Activated T-helper 17 cell treated with anti-CD3 and anti-CD28 coated beads, Interleukin-2, amount 50 U/mL, for 72 hours (primary cell): ENCODE measurements at regions not wholly inside any gene's neighbourhood (a gene's known extent, or its start where the extent isn't known, plus 50 kb on each side); places are given as distances from the start of the nearest gene placed in this dataset.
"Not testable (repeated sequence)": the region's sequence is repeated elsewhere in the genome, so short reads cannot be mapped to it uniquely, and the experiment has no call there.

ENCODE experiments used
- ATAC-seq: fragments of 150-1000 bp; cut with Tn5 transposase; replicated peaks from 2 replicates; pipeline ENCODE4 v1.10.0; 2021; ENCODE audit warnings: mild to moderate bottlenecking, moderate library complexity
- H3K27ac Mint-ChIP-seq: one replicate; pipeline ENCODE4 v1.8.0; 2022; ENCODE audit warnings: mixed read lengths
- H3K27me3 Mint-ChIP-seq: one replicate; pipeline ENCODE4 v1.8.0; 2022; ENCODE audit warnings: mixed read lengths
- H3K36me3 Mint-ChIP-seq: one replicate; pipeline ENCODE4 v1.8.0; 2022; ENCODE audit warnings: low read depth, mild to moderate bottlenecking, mixed read lengths
- H3K4me1 Mint-ChIP-seq: one replicate; pipeline ENCODE4 v1.8.0; 2022; ENCODE audit warnings: mixed read lengths
- H3K4me3 Mint-ChIP-seq: one replicate; pipeline ENCODE4 v1.8.0; 2022; ENCODE audit warnings: mild to moderate bottlenecking, mixed read lengths
- H3K9me3 Mint-ChIP-seq: one replicate; pipeline ENCODE4 v1.8.0; 2022; ENCODE audit warnings: mixed read lengths

GRCh38 chrX:88101968-88102367 is 584.4 kb downstream of the KLHL4 start:
- Mint-ChIP-seq H3K27ac (no peak overlapping the region), H3K36me3 (no peaks in the 10 kb centered on the region), H3K4me1 (no peaks in the 10 kb centered on the region), H3K9me3 (no peaks in the 10 kb centered on the region), H3K27me3 (no peaks in the 10 kb centered on the region), H3K4me3 (no peak overlapping the region)
- no peak for ATAC-seq

DNA sequence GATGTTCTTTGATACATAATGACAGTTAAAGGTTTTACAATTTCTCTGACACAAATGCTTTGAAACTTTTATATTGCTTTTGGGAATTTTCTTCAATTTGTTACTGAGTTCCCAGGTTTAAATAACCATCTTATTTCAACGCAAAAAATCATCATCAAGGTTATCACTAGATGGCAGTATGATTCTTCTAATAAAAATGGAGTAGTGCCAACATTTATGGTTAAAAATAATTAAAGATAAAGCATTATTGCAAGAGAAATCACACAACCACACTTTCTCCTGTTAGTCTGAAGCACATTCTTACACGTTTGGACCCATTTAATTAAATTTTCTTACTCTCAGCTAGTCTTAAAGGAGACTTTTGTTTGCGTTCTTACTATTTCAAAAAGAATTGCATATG is 611.3 kb upstream of the CPXCR1 start:
- H3K9me3 Mint-ChIP-seq: no peaks in the 10 kb centered on the region
- no peaks in the 10 kb centered on the region for H3K27me3 Mint-ChIP-seq
- H3K4me3 Mint-ChIP-seq: no peak overlapping the region
- no peaks in the 10 kb centered on the region for H3K36me3 Mint-ChIP-seq
- H3K27ac Mint-ChIP-seq: no peak overlapping the region
- no peak for ATAC-seq
- H3K4me1 Mint-ChIP-seq: no peaks in the 10 kb centered on the region

GRCh38 chrX:88136328-88136727 is 610.7 kb upstream of the CPXCR1 start:
- no peak overlapping the region for H3K27ac Mint-ChIP-seq
- no peaks in the 10 kb centered on the region for H3K36me3 Mint-ChIP-seq
- no peak for ATAC-seq
- H3K27me3 Mint-ChIP-seq: no peaks in the 10 kb centered on the region
- no peaks in the 10 kb centered on the region for H3K9me3 Mint-ChIP-seq
- H3K4me1 Mint-ChIP-seq: no peaks in the 10 kb centered on the region
- H3K4me3 Mint-ChIP-seq: no peak overlapping the region

DNA sequence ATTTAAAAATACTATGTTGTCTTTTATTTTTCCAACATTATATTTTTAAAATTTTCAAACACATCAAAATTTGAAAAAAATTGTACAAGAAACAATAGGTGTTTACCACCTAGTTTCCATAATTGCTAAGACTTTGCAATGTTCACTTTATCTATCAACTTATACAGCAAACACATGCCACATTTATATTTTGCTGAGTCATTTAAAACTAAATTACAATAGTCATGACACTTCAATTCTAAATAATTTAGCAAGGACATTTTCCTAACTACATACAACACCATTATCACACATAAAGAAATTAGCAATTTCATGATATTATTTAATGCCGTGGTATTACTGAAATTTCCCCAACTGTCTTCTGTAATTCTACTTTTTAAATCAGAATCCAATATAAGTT is 600.4 kb upstream of the CPXCR1 start:
- H3K4me3 Mint-ChIP-seq: no peak overlapping the region
- no peaks in the 10 kb centered on the region for H3K27me3 Mint-ChIP-seq
- no peaks in the 10 kb centered on the region for H3K4me1 Mint-ChIP-seq
- H3K9me3 Mint-ChIP-seq: no peaks in the 10 kb centered on the region
- H3K27ac Mint-ChIP-seq: no peak overlapping the region
- no peaks in the 10 kb centered on the region for H3K36me3 Mint-ChIP-seq
- ATAC-seq: no peak

DNA sequence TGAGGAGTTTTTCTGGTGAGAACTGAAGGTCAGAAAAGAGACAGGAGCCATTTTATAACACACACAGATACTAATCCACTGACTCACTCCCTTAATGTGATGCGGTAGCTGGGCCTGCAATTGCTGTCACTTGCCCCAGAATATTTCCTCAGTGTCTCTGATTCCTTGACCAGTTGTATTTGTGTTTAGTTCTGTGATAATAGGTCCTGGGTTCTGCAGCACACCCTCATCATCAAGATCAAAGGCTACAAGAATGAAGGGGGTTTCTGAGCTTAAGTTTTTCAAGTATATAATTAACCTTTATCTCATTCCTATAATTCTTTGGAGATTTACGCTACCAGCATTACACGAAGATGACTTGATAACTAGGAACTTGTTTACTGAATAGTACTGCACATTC is 576.5 kb upstream of the CPXCR1 start:
- Mint-ChIP-seq H3K27me3 (no peaks in the 10 kb centered on the region), H3K27ac (no peak overlapping the region), H3K9me3 (peaks cover 9% of the 10 kb centered on the region), H3K4me3 (no peak overlapping the region), H3K4me1 (no peaks in the 10 kb centered on the region), H3K36me3 (no peaks in the 10 kb centered on the region)
- ATAC-seq: no peak

DNA sequence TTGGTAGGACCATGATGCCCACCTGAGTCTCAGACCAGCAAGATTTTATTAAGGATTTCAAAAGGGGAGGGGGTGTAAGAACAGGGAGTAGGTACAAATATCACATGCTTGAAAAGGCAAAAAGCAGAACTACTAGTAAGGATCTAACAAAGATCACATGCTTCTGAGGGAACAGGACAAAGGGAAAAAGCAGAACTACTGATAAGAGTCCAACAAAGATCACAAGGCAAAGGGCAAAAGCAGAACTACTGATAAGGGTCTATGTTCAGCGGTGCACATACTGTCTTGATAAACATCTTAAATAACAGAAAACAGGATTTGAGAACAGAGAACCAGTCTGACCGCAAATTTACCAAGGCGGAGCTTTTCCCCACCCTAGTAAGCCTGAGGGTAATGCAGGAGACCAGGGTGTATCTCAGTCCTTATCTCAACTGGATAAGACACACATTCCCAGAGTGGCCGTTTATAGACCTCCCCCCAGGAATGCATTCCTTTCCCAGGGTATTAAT is 573.0 kb upstream of the CPXCR1 start:
- H3K27me3 Mint-ChIP-seq, H3K27ac Mint-ChIP-seq, H3K4me1 Mint-ChIP-seq, H3K9me3 Mint-ChIP-seq, ATAC-seq, H3K36me3 Mint-ChIP-seq, H3K4me3 Mint-ChIP-seq: not testable (repeated sequence)

DNA sequence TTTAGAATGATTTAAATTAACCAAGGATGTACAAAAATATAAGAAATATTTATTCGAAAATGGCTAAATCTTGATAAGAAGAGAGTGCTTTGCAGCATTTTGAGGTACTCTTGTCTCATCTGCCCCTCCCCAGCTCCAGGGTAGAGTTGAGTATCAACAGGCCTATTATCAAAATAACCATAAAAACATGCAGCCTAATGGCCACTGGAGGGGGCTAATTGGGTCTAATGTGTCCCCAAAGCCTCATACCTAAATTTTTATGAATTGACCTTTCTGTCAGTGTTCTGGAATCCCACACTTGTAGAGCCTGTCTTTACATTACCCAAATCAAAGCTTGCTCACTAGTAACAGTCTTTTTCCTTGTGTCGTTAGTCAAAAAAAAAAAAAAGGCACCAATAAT is 544.9 kb upstream of the CPXCR1 start:
- H3K4me1 Mint-ChIP-seq: no peaks in the 10 kb centered on the region
- H3K9me3 Mint-ChIP-seq: no peaks in the 10 kb centered on the region
- no peaks in the 10 kb centered on the region for H3K36me3 Mint-ChIP-seq
- ATAC-seq: no peak
- no peak overlapping the region for H3K4me3 Mint-ChIP-seq
- no peaks in the 10 kb centered on the region for H3K27me3 Mint-ChIP-seq
- no peak overlapping the region for H3K27ac Mint-ChIP-seq

GRCh38 chrX:88244066-88244465 is 503.0 kb upstream of the CPXCR1 start:
- no peaks in the 10 kb centered on the region for H3K36me3 Mint-ChIP-seq
- H3K9me3 Mint-ChIP-seq: peaks cover 4% of the 10 kb centered on the region
- no peak overlapping the region for H3K4me3 Mint-ChIP-seq
- ATAC-seq: no peak
- no peaks in the 10 kb centered on the region for H3K4me1 Mint-ChIP-seq
- H3K27me3 Mint-ChIP-seq: no peaks in the 10 kb centered on the region
- no peak overlapping the region for H3K27ac Mint-ChIP-seq

- peaks cover 3% of the 10 kb centered on the region for H3K9me3 Mint-ChIP-seq
- no peak for ATAC-seq
- no peaks in the 10 kb centered on the region for H3K36me3 Mint-ChIP-seq
- H3K27ac Mint-ChIP-seq: no peak overlapping the region
- no peak overlapping the region for H3K4me3 Mint-ChIP-seq
- no peaks in the 10 kb centered on the region for H3K27me3 Mint-ChIP-seq
- H3K4me1 Mint-ChIP-seq: no peaks in the 10 kb centered on the region
These were observed 462.2 kb upstream of the CPXCR1 start for GRCh38 chrX:88284844-88285243.

DNA sequence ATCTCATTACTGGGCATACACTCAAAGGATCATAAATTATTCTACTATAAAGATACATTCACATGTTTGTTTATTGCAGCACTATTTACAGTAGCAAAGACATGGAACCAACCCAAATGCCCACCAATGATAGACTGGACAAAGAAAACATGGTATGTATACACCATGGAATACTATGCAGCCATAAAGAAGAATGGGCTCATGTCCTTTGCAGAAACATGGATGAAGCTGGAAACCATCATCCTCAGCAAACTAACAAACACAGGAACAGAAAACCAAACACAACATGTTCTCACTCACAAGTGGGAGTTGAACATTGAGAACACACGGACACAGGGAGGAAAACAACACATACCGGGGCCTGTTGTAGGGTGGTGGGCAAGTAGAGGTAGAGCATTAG is 433.1 kb upstream of the CPXCR1 start:
- not testable (repeated sequence) for H3K27ac Mint-ChIP-seq, ATAC-seq, H3K27me3 Mint-ChIP-seq, H3K4me3 Mint-ChIP-seq, H3K4me1 Mint-ChIP-seq, H3K36me3 Mint-ChIP-seq
- H3K9me3 Mint-ChIP-seq: peaks cover 14% of the 10 kb centered on the region

GRCh38 chrX:88325634-88326033 is 421.4 kb upstream of the CPXCR1 start:
- no peaks in the 10 kb centered on the region for H3K27me3 Mint-ChIP-seq
- no peak overlapping the region for H3K27ac Mint-ChIP-seq
- no peaks in the 10 kb centered on the region for H3K4me1 Mint-ChIP-seq
- no peak overlapping the region for H3K4me3 Mint-ChIP-seq
- no peak for ATAC-seq
- H3K36me3 Mint-ChIP-seq: no peaks in the 10 kb centered on the region
- H3K9me3 Mint-ChIP-seq: no peaks in the 10 kb centered on the region

- Mint-ChIP-seq H3K9me3 (no peaks in the 10 kb centered on the region), H3K27me3 (no peaks in the 10 kb centered on the region), H3K4me3 (no peak overlapping the region), H3K36me3 (no peaks in the 10 kb centered on the region), H3K27ac (no peak overlapping the region), H3K4me1 (no peaks in the 10 kb centered on the region)
- ATAC-seq: no peak
These were observed 391.8 kb upstream of the CPXCR1 start for GRCh38 chrX:88355252-88355651.

GRCh38 chrX:88366314-88366713 is 380.7 kb upstream of the CPXCR1 start:
- peaks cover 3% of the 10 kb centered on the region for H3K9me3 Mint-ChIP-seq
- H3K4me3 Mint-ChIP-seq: no peak overlapping the region
- no peak for ATAC-seq
- no peak overlapping the region for H3K27ac Mint-ChIP-seq
- H3K4me1 Mint-ChIP-seq: no peaks in the 10 kb centered on the region
- no peaks in the 10 kb centered on the region for H3K36me3 Mint-ChIP-seq
- no peaks in the 10 kb centered on the region for H3K27me3 Mint-ChIP-seq

GRCh38 chrX:88378406-88378805 is 368.6 kb upstream of the CPXCR1 start:
- Mint-ChIP-seq H3K27ac (no peak overlapping the region), H3K9me3 (peaks cover 5% of the 10 kb centered on the region), H3K4me1 (no peaks in the 10 kb centered on the region), H3K4me3 (no peak overlapping the region), H3K27me3 (no peaks in the 10 kb centered on the region), H3K36me3 (no peaks in the 10 kb centered on the region)
- no peak for ATAC-seq

- no peaks in the 10 kb centered on the region for H3K36me3 Mint-ChIP-seq
- H3K9me3 Mint-ChIP-seq: peaks cover 5% of the 10 kb centered on the region
- no peaks in the 10 kb centered on the region for H3K4me1 Mint-ChIP-seq
- no peak for ATAC-seq
- H3K4me3 Mint-ChIP-seq: no peak overlapping the region
- no peak overlapping the region for H3K27ac Mint-ChIP-seq
- H3K27me3 Mint-ChIP-seq: no peaks in the 10 kb centered on the region
These were observed 349.5 kb upstream of the CPXCR1 start for GRCh38 chrX:88397551-88397950.

- Mint-ChIP-seq H3K4me3 (no peak overlapping the region), H3K27me3 (no peaks in the 10 kb centered on the region), H3K4me1 (no peaks in the 10 kb centered on the region), H3K9me3 (no peaks in the 10 kb centered on the region), H3K36me3 (no peaks in the 10 kb centered on the region), H3K27ac (no peak overlapping the region)
- no peak for ATAC-seq
These were observed 331.0 kb upstream of the CPXCR1 start for GRCh38 chrX:88416002-88416401.
